CD4-positive, alpha-beta T cell treated with Interferon gamma for 1 hour (primary cell): ENCODE measurements at regions not wholly inside any gene's neighbourhood (a gene's known extent, or its start where the extent isn't known, plus 50 kb on each side); places are given as distances from the start of the nearest gene placed in this dataset.

Source experiments
- DNase-seq: peaks from one replicate; pipeline ENCODE4 v3.0.0-alpha.2; 2020

DNA sequence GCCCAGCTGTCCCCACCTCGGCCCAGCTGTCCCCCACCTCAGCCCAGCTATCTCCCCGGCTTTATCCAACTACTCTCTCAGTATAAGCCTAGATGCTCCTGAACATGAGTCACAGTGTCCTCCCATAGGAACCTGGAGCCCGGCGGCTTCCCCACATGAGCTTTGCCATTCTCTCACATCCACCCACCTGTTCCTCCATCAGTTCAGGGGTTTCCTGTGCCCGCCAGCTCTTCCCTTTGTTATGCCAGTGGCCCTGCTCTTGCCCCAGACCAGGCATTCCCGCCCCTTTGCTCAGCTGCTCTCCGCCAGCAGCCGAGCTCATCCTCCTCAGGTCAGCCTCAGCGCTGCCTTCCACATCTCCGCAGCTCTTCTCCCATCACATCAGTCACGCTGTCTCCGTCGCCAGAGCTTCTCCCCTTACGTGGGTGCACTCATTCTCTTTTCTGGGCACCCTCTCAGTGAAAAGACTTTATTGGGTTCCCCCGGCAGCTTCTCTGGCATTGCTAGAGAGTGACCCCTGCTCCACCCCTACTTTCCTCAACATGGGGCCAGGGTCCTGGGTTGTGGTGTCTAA, 89.5 kb upstream of the CSF3R start:
- DNase-seq, result no peak

DNA sequence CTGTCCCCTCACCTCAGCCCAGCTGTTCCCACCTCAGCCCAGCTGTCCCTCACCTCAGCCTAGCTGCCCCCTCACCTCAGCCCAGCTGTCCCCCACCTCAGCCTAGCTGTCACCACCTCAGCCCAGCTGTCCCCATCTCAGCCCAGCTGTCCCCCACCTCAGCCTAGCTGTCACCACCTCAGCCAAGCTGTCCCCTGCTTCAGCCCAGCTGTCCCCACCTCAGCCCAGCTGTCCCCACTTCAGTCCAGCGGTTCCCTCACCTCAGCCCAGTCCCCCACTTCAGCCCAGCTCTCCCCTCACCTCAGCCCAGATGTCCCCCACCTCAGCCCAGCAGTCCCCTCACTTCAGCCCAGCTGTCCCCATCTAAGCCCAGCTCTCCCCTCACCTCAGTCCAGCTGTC, 88.4 kb upstream of the CSF3R start:
- DNase-seq, result no peak

DNA sequence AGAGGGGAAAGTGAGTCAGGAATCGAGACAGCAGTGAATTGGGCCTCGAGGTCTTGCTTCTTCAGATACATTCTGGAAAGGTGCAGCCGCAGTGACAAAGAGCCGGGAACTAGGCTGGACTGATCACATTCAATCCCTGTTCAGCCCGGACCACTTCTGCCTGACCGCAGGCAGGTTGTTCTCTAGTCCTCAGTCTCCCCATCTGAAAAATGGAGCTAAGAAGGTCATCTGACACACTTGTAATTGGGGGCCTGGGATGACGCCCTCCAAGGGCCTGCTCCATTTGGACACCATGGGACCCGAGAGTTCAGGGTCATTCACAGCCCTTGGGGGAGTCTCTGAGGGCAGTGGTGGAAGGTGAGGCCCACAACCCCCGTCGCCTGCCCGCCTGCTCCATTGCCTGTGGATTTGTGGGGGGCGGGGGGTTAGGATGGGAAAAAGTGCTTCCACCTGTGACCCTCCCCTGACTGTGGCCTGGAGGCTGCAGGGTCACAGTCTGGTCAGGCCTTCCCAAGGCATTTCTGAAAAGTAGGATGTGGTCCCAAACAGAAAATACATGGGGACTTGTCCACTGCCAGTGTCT, 87.9 kb upstream of the CSF3R start:
- DNase-seq, result no peak

DNA sequence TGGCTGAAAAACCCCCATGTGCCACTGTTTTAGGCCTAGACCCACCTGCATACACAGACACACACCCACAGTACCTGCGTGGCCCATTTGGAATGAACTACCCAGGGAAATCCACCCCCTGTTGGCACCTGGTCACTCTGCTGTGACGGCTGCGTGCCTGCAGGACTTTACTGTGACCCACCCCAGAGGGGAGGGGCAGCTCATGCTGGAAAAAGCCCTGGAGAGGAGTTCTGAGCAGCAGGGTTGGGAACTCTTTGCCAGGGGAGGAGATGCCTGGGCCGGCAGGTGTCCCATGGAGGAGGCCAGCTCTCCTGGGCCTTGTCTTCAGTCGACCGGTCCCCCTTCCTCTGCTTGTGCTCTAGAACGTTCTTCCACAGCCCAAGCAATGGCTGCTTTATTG, 87.3 kb upstream of the CSF3R start:
- no peak for DNase-seq

DNA sequence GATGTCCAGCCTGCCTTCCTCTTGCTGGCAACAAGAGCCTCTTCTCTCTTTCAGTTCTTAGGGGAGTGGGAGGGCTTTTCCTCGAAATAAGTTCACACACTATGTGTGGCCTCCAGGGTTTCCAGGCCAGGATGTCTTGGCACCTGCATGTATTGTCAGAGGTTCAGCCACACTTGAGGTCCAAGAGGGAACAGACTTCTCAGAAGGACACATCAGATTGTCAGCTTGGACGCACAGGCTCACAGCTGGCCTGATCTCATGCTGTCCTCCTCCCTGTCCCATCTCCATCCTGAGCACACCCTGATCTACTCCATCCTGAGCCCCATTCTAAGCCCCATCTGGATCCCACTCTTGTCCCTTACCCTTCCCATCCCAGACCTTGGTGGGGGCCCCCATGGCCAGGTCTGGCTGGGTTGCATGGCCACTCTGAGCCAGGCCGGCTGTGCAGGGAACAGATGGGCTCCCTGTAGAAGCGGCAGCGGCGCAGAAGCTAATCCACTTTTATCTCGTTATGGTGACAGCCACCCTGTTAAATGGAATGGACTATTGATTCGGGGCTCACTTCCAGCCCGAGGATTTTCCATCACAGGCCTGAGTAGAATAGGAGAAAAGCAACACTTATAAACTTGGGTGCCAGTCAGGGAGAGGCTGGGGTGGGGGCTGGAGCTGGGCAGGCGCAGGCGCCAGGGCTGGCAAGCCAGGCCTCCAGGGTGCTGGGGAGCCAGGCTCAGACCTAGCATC, 85.1 kb upstream of the CSF3R start:
- DNase-seq, result no peak

DNA sequence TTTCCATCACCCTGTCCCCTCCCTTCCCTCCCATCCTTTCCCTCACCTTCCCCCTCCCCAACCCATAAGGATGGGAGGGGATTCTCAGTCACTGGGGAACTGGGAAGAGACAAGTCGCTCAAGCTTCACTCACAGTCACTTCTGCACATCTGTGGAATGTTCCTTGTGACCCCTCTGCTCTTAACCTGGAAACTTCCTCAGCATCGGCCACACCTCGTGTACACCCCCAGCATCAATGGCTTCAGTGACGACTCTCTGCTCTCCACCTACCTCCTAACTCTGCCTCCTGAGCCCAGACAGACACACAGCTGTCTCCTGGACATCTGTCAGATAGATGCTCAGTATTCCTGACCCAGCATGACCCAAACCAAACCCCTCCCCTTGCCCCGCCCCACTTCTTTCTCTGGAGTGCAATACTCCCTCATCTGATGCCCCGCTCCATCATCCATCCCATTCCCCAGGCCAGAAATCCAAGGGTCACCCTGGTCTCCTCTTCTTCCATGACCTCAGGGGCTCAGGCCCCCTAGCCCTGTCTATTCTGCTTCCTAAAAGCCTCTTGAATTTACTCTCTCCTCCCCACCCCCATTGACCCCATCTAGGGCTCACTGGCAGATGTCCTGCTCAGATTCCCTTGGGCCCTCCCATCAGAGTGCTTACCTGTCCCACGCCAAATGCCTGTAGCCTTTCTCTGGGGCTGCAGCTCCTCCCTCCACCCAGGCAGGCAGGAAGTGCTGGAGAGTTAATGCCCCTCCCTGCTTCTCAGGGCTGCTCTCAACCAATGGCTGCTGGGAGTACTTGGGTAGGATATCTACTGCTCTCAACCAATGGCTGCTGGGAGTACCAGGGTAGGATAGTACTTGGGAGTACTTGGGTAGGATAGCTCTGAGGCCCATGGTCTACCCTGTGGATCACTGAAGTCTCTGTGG, 83.1 kb upstream of the CSF3R start:
- DNase-seq, result no peak

DNA sequence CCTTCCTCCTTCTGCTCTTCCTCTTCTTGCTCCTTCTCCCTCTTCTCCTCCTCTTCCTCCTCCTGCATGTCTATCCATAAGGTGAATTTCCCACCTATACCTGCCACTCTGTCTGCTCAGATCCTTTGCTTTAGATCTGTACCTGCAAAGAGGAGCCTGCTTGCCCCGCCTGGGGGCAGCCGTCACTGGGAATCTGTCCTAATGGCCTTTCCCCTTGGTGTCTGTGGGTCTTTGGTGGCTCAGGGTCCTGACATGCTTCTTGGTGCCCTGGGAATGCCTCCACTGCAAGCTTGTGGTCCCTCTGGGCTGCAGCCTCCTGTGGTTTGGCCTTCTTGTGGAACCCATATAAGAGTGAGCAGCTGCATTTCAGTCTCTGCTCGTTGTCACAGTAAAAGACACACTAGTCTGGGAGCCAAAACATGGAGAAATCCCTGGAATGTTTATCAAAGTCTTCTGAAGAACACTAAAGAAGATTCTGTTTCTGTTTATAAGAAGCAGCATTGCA, 79.5 kb upstream of the CSF3R start:
- DNase-seq, result no peak

DNA sequence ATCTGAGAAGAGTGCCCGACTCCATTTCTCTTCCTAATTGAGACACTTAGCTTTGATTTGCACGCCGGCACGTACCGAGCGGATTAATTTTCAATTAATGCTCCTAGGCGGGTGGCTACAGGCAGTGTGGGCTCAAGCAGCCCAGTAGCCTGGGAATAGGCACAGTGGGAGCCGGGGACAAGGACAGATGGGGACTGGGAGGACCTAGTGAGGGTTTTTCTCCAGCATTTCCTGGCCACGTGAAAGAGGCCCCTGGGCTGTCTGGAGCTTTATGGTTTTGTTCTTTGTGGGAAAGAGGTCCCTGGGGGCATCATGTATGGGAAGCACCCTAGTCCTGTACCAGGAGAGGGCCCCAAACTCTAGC, 78.6 kb upstream of the CSF3R start:
- no peak for DNase-seq

DNA sequence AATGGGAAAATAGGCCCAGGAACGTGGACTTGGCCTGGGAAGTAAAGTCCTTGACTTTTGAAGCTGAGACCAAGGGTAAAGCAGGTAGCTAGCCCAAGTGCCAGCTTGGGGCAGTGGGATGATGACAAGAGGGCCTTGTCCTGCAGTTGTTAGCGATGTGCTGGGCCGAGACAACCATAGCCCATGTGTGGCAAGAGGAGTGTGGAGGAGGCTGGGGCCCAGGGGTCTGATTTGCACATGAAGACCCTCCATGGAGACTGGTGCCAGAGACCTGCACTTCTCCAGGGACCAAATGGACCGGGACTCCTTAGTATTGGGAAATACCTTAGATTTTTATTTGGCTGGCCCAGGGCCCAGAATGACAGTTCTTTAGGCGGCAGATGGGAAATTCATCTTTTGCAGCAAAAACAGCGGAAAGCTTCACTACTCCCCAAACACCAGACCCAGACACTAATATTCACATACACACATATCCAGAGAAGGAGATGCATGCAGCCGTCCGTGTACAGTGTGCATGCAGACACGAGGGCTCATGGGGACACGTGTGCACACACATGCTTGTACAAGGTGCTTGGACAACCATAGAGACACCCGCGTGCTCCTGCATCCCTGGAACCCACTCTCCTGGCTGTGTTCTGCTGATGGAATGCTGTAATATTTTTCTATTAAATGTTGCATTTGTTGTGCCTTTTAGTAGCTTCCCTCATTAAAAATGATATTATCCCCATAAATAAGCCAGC, 78.1 kb upstream of the CSF3R start:
- no peak for DNase-seq

DNA sequence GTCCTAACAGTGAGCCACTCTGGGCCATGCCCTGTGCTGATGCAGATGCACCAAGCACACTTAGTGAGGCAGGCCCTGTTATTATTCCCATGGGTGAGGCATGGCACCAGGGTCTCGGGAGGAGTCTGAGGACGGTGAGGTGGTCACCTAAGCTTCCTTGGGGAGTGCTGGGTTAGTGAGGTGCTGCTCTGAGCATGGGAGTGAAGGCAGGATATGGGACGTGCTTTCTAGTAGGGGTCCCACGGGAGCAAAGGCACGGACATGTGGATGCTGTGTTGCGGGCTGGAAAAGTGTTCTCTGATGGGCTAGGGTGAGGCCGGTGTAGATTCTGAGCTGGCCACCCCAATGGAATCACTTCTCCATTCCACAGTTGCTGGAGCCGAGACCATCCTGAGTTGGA, 77.5 kb upstream of the CSF3R start:
- DNase-seq, result no peak

DNA sequence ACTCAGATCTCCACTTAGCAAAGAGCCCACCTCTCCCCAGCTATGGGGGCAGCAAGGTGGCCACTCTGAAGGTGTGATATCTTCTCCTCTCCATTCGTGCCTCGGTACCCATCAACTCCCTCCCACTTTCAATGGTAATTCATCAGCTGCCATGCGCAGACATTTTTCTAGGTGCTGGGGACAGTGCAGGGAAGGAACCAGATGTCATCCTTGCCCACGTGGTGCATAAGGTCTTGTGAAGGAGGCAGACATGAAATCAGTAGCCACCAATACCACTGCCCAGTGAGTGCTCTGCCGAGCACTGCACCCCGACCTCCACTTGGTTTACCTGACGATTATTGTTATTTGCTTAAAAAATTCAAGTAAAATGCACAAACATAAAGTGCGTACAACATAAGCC, 76.3 kb upstream of the CSF3R start:
- no peak for DNase-seq

DNA sequence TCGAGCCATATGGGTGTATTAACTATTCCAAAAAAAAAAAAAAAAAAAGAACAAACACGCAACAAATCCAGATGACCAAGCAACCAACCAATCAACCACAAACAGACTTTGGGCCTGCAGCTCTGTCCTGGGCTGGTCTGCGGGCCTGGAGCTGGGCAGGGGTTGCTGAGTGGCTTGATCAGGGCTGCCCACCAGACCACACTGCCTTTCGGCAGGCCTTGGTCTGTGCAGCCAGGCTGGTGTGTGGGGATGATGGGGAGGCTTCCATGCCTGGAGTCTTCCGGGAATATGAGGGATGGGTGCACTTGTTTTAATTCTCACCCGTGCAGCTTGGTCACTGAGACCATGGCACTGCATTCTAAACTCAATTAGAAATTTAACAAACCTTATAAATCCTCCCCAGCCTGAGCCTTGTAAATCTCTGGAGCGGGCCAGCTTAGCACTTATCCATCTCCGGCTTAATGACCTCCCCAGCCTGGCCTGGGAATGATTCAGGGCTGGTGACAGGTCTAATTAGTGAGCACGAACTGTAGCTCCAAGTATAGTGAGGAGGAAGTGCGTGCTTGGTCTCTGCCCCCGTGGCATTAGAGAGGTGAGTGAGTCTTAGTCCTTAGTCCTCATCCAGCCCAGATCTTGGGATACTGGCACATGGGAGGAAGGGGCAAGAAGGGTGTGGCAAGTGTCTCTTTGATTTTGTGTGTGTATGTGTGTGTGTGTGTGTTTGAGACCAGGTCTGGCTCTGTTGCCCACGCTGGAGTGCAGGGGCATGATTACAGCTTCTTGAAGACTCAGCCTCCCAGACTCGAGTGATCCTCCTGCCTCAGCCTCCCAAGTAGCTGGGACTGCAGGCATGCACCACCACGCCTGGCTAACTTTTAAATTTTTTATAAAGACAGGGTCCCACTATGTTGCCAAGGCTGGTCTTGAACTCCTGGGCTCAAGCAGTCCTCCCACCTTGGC, 74.6 kb upstream of the CSF3R start:
- no peak for DNase-seq

DNA sequence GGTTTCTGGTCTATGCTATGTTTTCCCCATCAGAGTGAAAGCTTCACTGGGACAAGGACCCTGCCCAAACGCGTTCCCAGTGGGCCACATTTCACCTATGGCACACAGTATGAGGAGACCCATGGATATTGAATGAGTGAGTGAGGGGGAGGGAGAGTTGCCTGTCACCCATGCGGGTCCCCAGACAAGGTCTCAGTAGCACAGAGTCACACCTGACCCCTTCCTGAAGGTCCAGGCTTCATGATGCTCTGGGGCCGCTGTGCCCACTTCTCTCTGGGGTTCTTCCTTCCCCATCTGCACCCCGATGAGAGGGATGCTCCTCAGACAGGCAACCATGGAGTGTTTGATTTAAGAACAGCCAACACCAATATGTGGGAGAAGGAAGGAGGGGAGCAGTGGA, 72.3 kb upstream of the CSF3R start:
- no peak for DNase-seq

DNA sequence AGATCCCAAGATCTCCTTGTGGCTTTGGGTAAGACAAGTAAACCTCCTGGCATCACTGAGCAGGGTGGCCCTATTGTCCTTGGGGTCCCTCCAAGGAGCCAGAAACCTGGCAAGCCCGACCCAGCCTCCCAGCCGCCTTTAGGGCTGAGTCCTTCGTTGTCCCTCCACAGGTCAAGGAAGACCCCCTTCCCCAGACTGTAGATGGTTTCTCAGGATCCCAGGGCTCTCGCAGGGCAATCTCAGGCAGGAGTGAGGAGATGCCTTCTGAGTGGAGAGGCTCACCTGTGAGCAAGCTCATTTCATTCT, 71.6 kb upstream of the CSF3R start:
- DNase-seq, result no peak

DNA sequence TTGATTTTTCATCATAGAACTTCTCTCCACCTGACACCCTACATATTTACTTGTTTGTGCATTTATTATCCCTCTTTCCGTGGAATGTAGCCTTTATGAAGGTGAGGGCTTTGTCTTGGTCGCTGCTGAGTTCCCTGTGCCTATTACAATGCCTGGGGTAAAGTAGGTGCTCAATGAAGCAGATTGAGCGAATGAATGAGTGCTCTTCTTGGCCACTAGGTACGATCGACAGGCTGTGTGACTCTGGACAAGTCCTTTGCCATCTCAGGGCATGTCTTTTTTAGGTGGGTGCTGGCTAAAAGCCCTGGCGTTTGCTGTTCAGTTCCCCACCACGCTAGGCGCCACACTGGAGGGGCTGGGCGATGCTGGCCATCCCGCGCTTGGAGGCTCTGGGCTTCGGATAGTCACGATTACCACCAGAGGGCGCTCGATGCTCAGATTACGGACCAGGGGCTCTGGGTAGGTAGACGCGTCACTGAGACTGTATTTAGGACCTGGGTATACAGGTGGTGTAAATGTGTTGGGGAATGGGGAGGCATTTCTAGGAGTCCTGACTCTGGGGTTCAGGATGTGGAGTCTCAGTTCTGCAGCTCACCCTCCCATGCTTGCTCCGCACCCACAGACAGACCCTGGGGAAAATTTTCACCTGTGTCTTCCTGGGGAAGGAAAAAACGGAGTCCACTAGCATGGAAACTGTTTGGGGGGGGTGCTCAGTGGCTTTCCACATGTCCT, 71.0 kb upstream of the CSF3R start:
- DNase-seq, result peak; percentile 49

DNA sequence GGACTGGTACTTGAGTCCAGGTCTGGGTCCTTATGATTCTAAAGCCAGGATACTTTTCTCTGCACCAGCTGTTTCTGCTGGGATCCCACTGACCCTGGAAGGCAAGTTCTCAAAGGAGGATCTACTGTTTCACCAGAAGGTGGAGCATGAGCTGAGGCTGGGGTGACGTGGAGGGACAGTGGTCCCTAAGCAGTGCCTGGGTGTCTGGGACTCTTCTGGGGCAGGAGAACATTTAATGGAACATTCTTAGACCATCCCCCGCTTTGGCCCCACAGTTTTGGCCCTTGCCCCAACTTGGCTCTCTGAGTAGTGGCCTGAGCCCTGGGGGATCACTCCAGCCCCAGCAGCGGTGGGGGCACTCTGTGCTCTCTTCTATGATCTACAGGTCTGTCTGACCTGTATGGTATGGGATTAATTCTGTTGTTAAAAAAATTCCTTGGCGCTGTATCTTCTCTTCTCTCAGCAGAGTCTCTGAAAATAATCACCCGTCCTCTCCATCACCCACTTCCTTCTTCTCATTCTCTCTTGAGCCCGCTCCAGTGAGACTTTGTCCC, 60.3 kb upstream of the CSF3R start:
- DNase-seq, result no peak

DNA sequence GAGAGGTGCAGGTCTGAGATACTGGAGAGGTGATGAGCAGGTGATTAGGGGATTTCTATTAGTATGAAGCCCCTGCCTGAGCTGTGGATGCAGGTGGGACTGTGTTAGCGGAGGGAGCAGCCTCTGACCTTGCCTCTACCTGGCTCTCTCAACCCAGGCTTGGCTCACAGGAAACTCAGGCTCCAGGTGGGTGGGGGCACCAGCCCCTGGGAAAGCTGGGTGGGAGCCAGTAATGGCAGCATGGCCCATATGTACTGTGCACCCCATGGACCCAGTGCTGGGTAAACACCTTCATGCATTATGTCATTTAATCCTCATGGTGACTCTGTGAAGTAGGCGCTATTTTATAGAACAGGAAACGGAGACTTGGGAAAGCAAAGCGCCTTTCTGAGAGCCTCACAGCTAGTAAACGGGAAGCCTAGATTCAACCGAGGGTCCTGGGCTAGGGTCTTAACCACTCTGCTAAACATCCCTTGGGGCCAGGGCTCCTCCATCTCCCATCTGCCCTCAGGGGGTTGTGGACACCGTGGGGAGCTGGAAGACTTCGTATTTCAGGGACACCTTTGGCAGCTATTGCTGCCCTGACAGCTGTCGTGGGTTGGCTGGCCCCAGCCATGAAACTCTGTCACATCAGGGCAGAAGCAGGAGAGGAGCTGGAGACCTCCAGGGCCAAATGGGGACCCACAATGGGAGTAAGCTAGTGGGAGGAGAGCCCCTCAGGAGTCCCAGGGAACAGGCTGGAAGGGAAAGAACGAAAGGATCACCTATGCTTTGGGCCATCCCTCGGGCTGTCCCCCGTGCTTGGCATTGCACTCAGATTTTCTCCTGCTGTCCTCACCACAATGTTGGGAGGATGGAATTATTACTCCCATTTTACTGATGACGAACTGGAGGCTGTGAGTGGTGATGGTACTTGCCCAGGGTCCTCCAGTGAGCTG, 59.6 kb upstream of the CSF3R start:
- no peak for DNase-seq

DNA sequence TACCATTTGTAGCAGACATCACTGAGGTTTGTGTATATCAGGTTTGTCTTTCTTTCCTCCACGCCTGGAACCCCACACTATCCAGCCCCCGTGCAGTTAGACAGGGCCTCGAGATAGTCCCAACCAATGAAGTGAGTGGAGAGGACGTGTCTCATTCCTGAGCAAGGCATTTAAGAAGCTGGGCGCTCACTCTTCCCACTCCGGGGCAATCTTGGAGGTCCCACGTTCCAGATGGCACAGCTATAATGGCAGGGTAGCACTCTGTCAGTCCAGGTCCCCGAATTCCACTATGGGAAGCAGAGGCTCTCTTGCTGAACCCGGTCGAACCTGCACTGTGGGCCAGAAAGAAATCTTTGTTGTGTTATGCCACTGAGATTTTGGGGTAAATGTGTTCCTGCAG, 57.3 kb upstream of the CSF3R start:
- no peak for DNase-seq

DNA sequence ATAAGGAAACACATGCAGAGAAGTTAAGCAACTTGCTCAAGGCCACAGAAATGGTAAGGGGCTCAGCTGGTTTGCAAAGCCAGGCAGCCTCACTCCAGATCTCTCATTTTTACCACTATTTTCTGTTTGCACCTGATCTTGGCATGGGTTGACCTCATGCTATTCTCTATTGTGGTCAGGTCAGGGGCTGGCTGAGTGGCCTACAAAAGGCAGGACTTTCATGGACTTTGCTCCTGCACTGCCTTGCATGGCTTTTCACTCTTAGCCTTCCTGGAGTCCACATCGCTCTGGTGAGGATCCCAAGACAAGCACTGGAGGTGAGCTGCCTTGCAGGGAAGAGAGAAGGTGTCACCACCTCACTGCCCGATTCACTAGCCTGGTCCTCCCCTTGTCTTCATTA, 56.8 kb upstream of the CSF3R start:
- no peak for DNase-seq

DNA sequence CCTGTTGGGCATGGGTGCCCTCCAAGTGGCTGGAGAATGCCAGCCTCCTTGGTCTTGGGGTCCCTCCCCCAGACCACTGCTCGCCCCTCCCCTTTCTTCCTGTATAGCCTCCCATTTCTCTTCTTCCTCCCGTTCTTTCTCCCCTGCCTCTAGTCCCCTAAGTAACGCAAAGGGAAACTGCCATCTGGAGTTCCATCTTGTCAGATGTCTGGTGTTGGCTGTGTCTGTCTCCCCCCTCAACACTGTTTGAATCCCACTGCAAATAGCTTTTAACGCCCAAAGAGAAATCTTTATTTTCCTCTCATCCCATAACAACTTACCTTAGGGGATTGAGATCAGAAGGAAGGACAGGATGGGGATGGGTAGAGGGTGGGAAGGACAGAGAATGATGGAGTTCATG, 55.3 kb upstream of the CSF3R start:
- no peak for DNase-seq
